GM19239 (cell line): ENCODE measurements at regions not wholly inside any gene's neighbourhood (a gene's known extent, or its start where the extent isn't known, plus 50 kb on each side); places are given as distances from the start of the nearest gene placed in this dataset.

Experiments
- DNase-seq: peaks from one replicate; pipeline ENCODE4 v3.0.0; 2011; ENCODE audit warnings: low spot score; ENCODE audit not compliant: insufficient read length
- FAIRE-seq: peaks from 2 replicates; lab custom pipeline; 2011; peaks lifted over from hg19 to GRCh38; lab: Jason Lieb, UNC

GRCh38 chr11:32005786-32006416 lies 85.0 kb upstream of the RCN1 start:
- DNase-seq: no peak
- no peak for FAIRE-seq

- FAIRE-seq (no peak), DNase-seq (no peak)
Measured at GRCh38 chr11:32003335-32003734, 87.5 kb upstream of the RCN1 start.

GRCh38 chr11:32002311-32002710 lies 88.6 kb upstream of the RCN1 start:
- FAIRE-seq: no peak

DNA sequence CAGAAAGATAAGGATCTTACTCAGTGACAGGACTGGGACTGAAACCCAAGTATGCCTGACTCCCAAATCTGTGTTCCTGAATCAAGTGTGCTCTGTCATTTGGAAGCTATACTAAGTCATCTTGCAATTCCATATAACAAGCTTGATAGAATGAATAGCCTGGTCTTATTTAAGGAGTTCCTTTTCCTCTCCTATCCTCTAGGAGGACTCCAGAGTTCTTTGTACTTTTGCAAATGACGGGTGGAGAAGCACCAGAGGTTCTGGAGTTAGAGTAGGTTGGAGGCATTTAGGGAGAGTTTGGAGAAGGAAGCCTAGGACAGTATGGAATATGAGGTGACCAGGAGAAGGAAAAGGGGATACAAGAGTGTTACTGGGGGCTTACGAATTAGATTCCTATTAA lies 92.9 kb upstream of the RCN1 start:
- no peak for DNase-seq
- FAIRE-seq: no peak

More at GRCh38 chr11:32002311-32002710, 88.6 kb upstream of the RCN1 start:
- DNase-seq: no peak

DNA sequence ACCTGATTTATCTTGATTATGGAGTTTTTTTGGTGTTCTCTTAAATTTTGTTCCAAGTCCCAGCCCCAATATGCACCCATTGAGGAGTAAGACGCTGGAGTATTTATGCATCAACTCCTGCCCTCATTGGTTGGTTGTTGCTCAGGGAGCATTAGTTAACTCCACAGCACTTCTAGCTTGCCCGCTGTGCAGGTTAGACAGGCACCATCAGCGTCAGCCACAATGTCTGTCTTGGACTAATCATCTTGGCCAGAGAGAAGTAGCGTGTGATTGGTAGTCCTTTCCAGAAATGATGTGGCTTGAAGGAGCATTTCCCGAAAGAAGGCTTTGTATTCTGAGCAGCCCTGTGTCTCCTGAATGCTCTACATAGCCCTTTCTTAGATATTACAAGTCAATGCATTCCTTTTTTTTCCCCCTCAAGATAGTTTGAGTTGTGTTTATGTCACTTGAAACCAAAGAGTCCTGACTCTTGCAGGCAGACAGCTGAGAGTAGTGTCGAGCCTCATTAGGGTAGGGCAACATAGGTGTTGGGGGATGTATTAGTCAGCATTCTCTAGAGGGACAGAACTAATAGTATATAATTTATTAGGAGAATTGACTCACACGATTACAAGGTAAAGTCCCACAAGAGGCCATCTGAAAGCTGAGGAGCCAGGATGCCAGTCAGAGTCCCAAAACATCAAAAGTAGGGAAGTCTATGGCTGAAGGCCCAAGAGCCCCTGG lies 94.6 kb upstream of the RCN1 start:
- no peak for FAIRE-seq

DNA sequence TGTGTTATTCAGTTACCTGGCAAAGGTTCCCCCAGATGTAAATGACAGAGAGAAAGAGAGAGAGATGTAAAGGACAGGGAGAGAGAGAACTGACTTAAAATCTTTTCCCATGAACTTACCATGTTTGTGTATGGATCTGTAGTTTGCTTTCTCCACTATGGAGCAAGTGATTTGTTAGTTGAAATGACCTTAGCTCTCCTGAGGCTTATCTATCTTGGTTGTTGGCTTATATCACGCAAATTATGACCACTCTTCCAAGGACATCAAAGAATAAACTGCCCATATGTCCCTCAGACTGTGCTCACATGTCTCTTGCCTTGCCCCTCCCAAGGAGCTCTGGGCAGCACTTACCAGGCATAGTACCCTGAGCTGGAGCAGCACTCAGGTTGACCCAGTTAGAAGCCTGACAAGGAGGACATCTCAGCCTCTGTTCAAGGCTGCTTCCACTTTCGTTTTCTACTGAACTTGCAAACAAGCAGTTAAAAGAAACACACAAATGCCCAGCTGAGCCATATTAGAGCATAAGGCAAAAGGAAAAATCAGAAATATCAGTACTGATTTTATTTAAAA lies 95.3 kb upstream of the RCN1 start:
- FAIRE-seq: peak; percentile 86

More for the DNA sequence above, 94.6 kb upstream of the RCN1 start:
- DNase-seq: no peak

DNA sequence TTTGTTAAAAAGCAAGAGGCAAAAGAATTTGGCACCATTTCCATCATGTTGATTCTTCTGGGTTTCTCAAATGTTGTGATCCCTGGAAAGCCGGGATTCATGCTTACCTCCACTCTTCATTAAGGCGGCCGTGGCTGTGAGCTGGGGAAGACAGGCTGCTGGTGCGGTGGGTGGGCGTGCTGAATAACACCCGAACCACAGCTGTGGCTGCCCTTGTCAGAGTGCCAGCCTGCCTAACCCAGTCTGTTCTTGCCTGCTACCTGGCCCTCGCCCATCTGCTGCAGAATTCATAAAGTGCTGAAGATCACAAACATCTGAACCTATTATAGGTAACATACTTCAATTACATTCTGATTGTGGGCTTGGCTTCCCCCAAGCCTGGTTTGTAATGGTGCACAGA lies 95.8 kb upstream of the RCN1 start:
- no peak for FAIRE-seq
- DNase-seq: no peak

More for the DNA sequence above, 95.3 kb upstream of the RCN1 start:
- DNase-seq: peak; percentile 18

GRCh38 chr11:31987118-31988005 lies 103.5 kb upstream of the RCN1 start:
- DNase-seq (no peak), FAIRE-seq (no peak)

DNA sequence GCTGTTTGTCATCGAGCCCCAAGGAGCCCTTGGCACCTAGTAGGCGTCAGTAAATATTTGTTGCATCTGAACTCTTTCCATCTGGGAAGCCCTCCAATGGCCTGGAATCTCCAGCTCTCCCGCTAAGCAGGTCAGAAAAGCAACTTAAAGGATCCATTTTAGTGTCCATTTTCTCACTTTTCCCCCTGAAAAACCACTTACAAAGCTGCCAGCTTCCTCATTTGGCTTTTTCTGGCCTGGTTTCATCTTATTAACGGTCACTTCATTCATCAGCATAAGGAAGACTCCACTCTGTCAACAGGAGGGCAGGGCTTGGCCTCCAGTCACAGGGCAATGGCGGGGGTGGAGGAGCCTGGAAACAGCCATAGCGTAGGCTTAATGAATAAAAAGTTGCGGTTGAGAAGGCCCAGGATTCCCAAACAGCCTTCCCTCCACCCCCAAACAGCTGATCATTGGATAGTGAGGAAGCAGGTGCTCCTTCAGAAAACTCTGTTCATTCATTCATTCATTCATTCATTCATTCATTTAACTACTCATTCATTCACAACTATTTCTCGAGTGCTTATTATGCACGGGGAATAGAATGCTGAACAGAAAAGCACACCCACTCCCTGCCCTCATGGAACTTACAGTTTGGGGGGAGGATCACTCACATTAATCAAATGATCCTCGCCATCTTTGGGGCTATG lies 104.5 kb upstream of the RCN1 start:
- FAIRE-seq (no peak), DNase-seq (no peak)

GRCh38 chr11:31981457-31981856 lies 109.4 kb upstream of the RCN1 start:
- no peak for DNase-seq
- no peak for FAIRE-seq

GRCh38 chr11:31977343-31977742 lies 113.5 kb upstream of the RCN1 start:
- FAIRE-seq (no peak), DNase-seq (no peak)

GRCh38 chr11:31974366-31975136 lies 116.3 kb upstream of the RCN1 start:
- DNase-seq: no peak
- FAIRE-seq: no peak

- FAIRE-seq: no peak
Measured at GRCh38 chr11:31973172-31973571, 117.7 kb upstream of the RCN1 start.

DNA sequence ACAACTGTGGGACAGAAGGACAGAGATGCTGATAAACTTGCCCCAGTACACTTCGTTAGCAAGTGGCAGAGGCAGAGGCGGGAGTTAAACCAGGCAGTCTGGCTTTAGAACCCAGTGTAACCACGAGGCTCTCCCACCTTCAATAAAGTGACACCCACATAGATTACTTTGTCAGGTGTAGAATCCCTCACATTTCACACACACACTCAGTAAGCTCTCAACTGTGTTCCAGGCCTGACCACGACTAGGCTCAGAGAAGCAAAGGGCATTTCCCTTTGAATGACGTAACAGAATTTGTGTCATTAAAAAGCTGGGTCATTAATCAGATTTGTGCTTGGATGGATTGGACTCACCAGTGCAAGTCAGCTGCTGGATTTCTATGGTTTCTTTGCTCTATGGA lies 118.3 kb upstream of the RCN1 start:
- FAIRE-seq (no peak), DNase-seq (no peak)

More at GRCh38 chr11:31973172-31973571, 117.7 kb upstream of the RCN1 start:
- no peak for DNase-seq

- DNase-seq: no peak
- FAIRE-seq: no peak
Measured at GRCh38 chr11:31969359-31969702, 121.5 kb upstream of the RCN1 start.

- DNase-seq (no peak), FAIRE-seq (no peak)
Measured at GRCh38 chr11:31968461-31969358, 122.2 kb upstream of the RCN1 start.

- FAIRE-seq: no peak
- DNase-seq: no peak
Measured at GRCh38 chr11:31967404-31968130, 123.3 kb upstream of the RCN1 start.

GRCh38 chr11:31966846-31967245 lies 124.0 kb upstream of the RCN1 start:
- FAIRE-seq (no peak), DNase-seq (no peak)
